ENCODE measurements at regions not wholly inside any gene's neighbourhood (a gene's known extent, or its start where the extent isn't known, plus 50 kb on each side); places are given as distances from the start of the nearest gene placed in this dataset.

GRCh38 chr5:67409126-67409777 is 212.7 kb upstream of the CD180 start:
- Histone ChIP-seq H2AK5ac (ENCODE audit: low read length, severe bottlenecking) (no peak overlapping the region), H3K14ac (ENCODE audit: low read length in 2 of 2) (no peak overlapping the region), H3K18ac (ENCODE audit: low read depth in 1 of 2, low read length in 2 of 2) (no peak overlapping the region), H2BK12ac (ENCODE audit: low read length in 2 of 2) (no peak overlapping the region), H3K4me3 (ENCODE audit: insufficient read depth in 1 of 2, low read depth in 1 of 2, low read length in 2 of 2) (no peak overlapping the region), H3K4me2 (ENCODE audit: low read length, poor library complexity, severe bottlenecking) (no peak overlapping the region), H3K36me3 (ENCODE audit: control insufficient read depth in 1 of 2, insufficient read depth in 2 of 2, low read depth in 1 of 2, low read length in 2 of 2) (no peaks in the 10 kb centered on the region), H3K23ac (ENCODE audit: low read length in 2 of 2) (no peak overlapping the region), H3K27ac (ENCODE audit: low read length, poor library complexity, severe bottlenecking) (no peak overlapping the region), H3K9ac (ENCODE audit: low read length) (no peak overlapping the region), H3K27me3 (ENCODE audit: control insufficient read depth in 1 of 2, insufficient read depth in 1 of 2, low read length in 2 of 2) (no peaks in the 10 kb centered on the region), H3K4ac (ENCODE audit: low read depth in 1 of 2, low read length in 2 of 2) (no peak overlapping the region), H2AFZ (ENCODE audit: low read depth, low read length) (no peak overlapping the region), H3K4me1 (ENCODE audit: control insufficient read depth, insufficient read depth, low read depth, low read length) (no peaks in the 10 kb centered on the region), H2BK15ac (ENCODE audit: low read depth, poor library complexity, severe bottlenecking) (no peak overlapping the region), H2BK5ac (ENCODE audit: low read depth, low read length, poor library complexity, severe bottlenecking) (no peak overlapping the region), H3K79me1 (replicated peaks; ENCODE audit: low read length, poor library complexity, severe bottlenecking) (no peaks in the 10 kb centered on the region), H2BK120ac (ENCODE audit: low read depth, low read length) (no peak overlapping the region), H4K91ac (ENCODE audit: low read length) (no peak overlapping the region), H4K8ac (ENCODE audit: low read length) (no peak overlapping the region), H3K9me3 (ENCODE audit: control insufficient read depth, low read length) (no peaks in the 10 kb centered on the region)
- no peak for DNase-seq
- WGBS, result 69% methylated on average over 2 of the region's 4 CpGs

- Histone ChIP-seq H2BK12ac (ENCODE audit: low read length in 2 of 2) (no peak overlapping the region), H2AFZ (ENCODE audit: low read depth, low read length) (no peak overlapping the region), H3K4me1 (ENCODE audit: control insufficient read depth, insufficient read depth, low read depth, low read length) (no peaks in the 10 kb centered on the region), H3K18ac (ENCODE audit: low read depth in 1 of 2, low read length in 2 of 2) (no peak overlapping the region), H3K27ac (ENCODE audit: low read length, poor library complexity, severe bottlenecking) (no peak overlapping the region), H2BK15ac (ENCODE audit: low read depth, poor library complexity, severe bottlenecking) (no peak overlapping the region), H3K36me3 (ENCODE audit: control insufficient read depth in 1 of 2, insufficient read depth in 2 of 2, low read depth in 1 of 2, low read length in 2 of 2) (no peaks in the 10 kb centered on the region), H3K23ac (ENCODE audit: low read length in 2 of 2) (no peak overlapping the region), H3K4ac (ENCODE audit: low read depth in 1 of 2, low read length in 2 of 2) (no peak overlapping the region), H2BK120ac (ENCODE audit: low read depth, low read length) (no peak overlapping the region), H2AK5ac (ENCODE audit: low read length, severe bottlenecking) (no peak overlapping the region), H4K8ac (ENCODE audit: low read length) (no peak overlapping the region), H3K4me2 (ENCODE audit: low read length, poor library complexity, severe bottlenecking) (no peak overlapping the region), H3K9me3 (ENCODE audit: control insufficient read depth, low read length) (no peaks in the 10 kb centered on the region), H4K91ac (ENCODE audit: low read length) (no peak overlapping the region), H3K27me3 (ENCODE audit: control insufficient read depth in 1 of 2, insufficient read depth in 1 of 2, low read length in 2 of 2) (no peaks in the 10 kb centered on the region), H3K79me1 (replicated peaks; ENCODE audit: low read length, poor library complexity, severe bottlenecking) (no peaks in the 10 kb centered on the region), H3K4me3 (ENCODE audit: insufficient read depth in 1 of 2, low read depth in 1 of 2, low read length in 2 of 2) (no peak overlapping the region), H3K9ac (ENCODE audit: low read length) (no peak overlapping the region), H2BK5ac (ENCODE audit: low read depth, low read length, poor library complexity, severe bottlenecking) (no peak overlapping the region), H3K14ac (ENCODE audit: low read length in 2 of 2) (no peak overlapping the region)
- no CpG with 5 or more reads among the region's 2 CpGs for WGBS
- no peak for DNase-seq
These were observed 211.4 kb upstream of the CD180 start for GRCh38 chr5:67407979-67408378.

GRCh38 chr5:67405755-67406154 is 209.2 kb upstream of the CD180 start:
- Histone ChIP-seq H3K4me1 (ENCODE audit: control insufficient read depth, insufficient read depth, low read depth, low read length) (no peaks in the 10 kb centered on the region), H2BK15ac (ENCODE audit: low read depth, poor library complexity, severe bottlenecking) (no peak overlapping the region), H4K91ac (ENCODE audit: low read length) (no peak overlapping the region), H4K8ac (ENCODE audit: low read length) (no peak overlapping the region), H3K36me3 (ENCODE audit: control insufficient read depth in 1 of 2, insufficient read depth in 2 of 2, low read depth in 1 of 2, low read length in 2 of 2) (no peaks in the 10 kb centered on the region), H3K9me3 (ENCODE audit: control insufficient read depth, low read length) (no peaks in the 10 kb centered on the region), H2AFZ (ENCODE audit: low read depth, low read length) (no peak overlapping the region), H3K4me3 (ENCODE audit: insufficient read depth in 1 of 2, low read depth in 1 of 2, low read length in 2 of 2) (no peak overlapping the region), H3K27ac (ENCODE audit: low read length, poor library complexity, severe bottlenecking) (no peak overlapping the region), H3K18ac (ENCODE audit: low read depth in 1 of 2, low read length in 2 of 2) (no peak overlapping the region), H2BK120ac (ENCODE audit: low read depth, low read length) (no peak overlapping the region), H3K9ac (ENCODE audit: low read length) (no peak overlapping the region), H2AK5ac (ENCODE audit: low read length, severe bottlenecking) (no peak overlapping the region), H3K79me1 (replicated peaks; ENCODE audit: low read length, poor library complexity, severe bottlenecking) (no peaks in the 10 kb centered on the region), H3K23ac (ENCODE audit: low read length in 2 of 2) (no peak overlapping the region), H2BK5ac (ENCODE audit: low read depth, low read length, poor library complexity, severe bottlenecking) (no peak overlapping the region), H3K4ac (ENCODE audit: low read depth in 1 of 2, low read length in 2 of 2) (no peak overlapping the region), H3K27me3 (ENCODE audit: control insufficient read depth in 1 of 2, insufficient read depth in 1 of 2, low read length in 2 of 2) (no peaks in the 10 kb centered on the region), H2BK12ac (ENCODE audit: low read length in 2 of 2) (no peak overlapping the region), H3K14ac (ENCODE audit: low read length in 2 of 2) (no peak overlapping the region), H3K4me2 (ENCODE audit: low read length, poor library complexity, severe bottlenecking) (no peak overlapping the region)
- DNase-seq, result no peak
- WGBS, result 83% methylated on average over 1 of the region's 3 CpGs

GRCh38 chr5:67405101-67405364 is 208.4 kb upstream of the CD180 start:
- Histone ChIP-seq H3K4me3 (ENCODE audit: insufficient read depth in 1 of 2, low read depth in 1 of 2, low read length in 2 of 2) (no peak overlapping the region), H4K8ac (ENCODE audit: low read length) (no peak overlapping the region), H3K4me2 (ENCODE audit: low read length, poor library complexity, severe bottlenecking) (no peak overlapping the region), H2AFZ (ENCODE audit: low read depth, low read length) (no peak overlapping the region), H3K14ac (ENCODE audit: low read length in 2 of 2) (no peak overlapping the region), H3K9me3 (ENCODE audit: control insufficient read depth, low read length) (no peaks in the 10 kb centered on the region), H3K27ac (ENCODE audit: low read length, poor library complexity, severe bottlenecking) (no peak overlapping the region), H4K91ac (ENCODE audit: low read length) (no peak overlapping the region), H3K79me1 (replicated peaks; ENCODE audit: low read length, poor library complexity, severe bottlenecking) (no peaks in the 10 kb centered on the region), H2BK120ac (ENCODE audit: low read depth, low read length) (no peak overlapping the region), H3K18ac (ENCODE audit: low read depth in 1 of 2, low read length in 2 of 2) (no peak overlapping the region), H3K36me3 (ENCODE audit: control insufficient read depth in 1 of 2, insufficient read depth in 2 of 2, low read depth in 1 of 2, low read length in 2 of 2) (no peaks in the 10 kb centered on the region), H2AK5ac (ENCODE audit: low read length, severe bottlenecking) (no peak overlapping the region), H3K4me1 (ENCODE audit: control insufficient read depth, insufficient read depth, low read depth, low read length) (no peaks in the 10 kb centered on the region), H2BK5ac (ENCODE audit: low read depth, low read length, poor library complexity, severe bottlenecking) (no peak overlapping the region), H3K9ac (ENCODE audit: low read length) (no peak overlapping the region), H3K27me3 (ENCODE audit: control insufficient read depth in 1 of 2, insufficient read depth in 1 of 2, low read length in 2 of 2) (no peaks in the 10 kb centered on the region), H2BK12ac (ENCODE audit: low read length in 2 of 2) (no peak overlapping the region), H2BK15ac (ENCODE audit: low read depth, poor library complexity, severe bottlenecking) (no peak overlapping the region), H3K23ac (ENCODE audit: low read length in 2 of 2) (no peak overlapping the region), H3K4ac (ENCODE audit: low read depth in 1 of 2, low read length in 2 of 2) (no peak overlapping the region)
- no peak for DNase-seq
- 90% methylated on average over 1 of the region's 3 CpGs for WGBS
